BJ (cell line): ENCODE measurements at regions not wholly inside any gene's neighbourhood (a gene's known extent, or its start where the extent isn't known, plus 50 kb on each side); places are given as distances from the start of the nearest gene placed in this dataset.

Source experiments
- CTCF ChIA-PET: fragments of 350-600 bp; formaldehyde crosslinking; extraction: SDS; loops from one replicate; lab custom pipeline; 2021; ENCODE audit warnings: antibody characterized with exemption, inconsistent platforms; lab: Yijun Ruan, JAX
- POLR2A ChIA-PET: fragments of 300-600 bp; sonication (Branson Sonifier 250); formaldehyde crosslinking; extraction: SDS; loops from one replicate; lab custom pipeline; 2021; ENCODE audit warnings: antibody characterized with exemption; lab: Charles Lee
- DNase-seq: peaks from one replicate; pipeline ENCODE4 v3.0.0-alpha.2; 2011; ENCODE audit warnings: low read depth
- H3K27me3 ChIP-seq: 2 replicates; pipeline ENCODE4 v1.6.0; 2011; ENCODE audit warnings: low read length; ENCODE audit not compliant: control insufficient read depth, insufficient read depth
- H3K36me3 ChIP-seq: 2 replicates; pipeline ENCODE4 v1.5.1; 2011; ENCODE audit warnings: low read length; ENCODE audit not compliant: control insufficient read depth, insufficient read depth
- H3K4me3 ChIP-seq: 2 replicates; pipeline ENCODE4 v1.5.1; 2011; ENCODE audit warnings: low read depth, mild to moderate bottlenecking, control low read depth, low read length
- TF ChIP-seq, protein P1 (sequence below): IDR thresholded peaks from 2 replicates; pipeline ENCODE4 v1.5.1; 2011; ENCODE audit warnings: low read depth, mild to moderate bottlenecking, control low read depth, inconsistent platforms, low read length, moderate library complexity; ENCODE audit not compliant: insufficient read depth

GRCh38 chr6:63371104-63371715, 51.4 kb upstream of the LGSN start:
- ChIA-PET POLR2A (no interaction called here), CTCF (no interaction called here)
- DNase-seq, result no peak

DNA sequence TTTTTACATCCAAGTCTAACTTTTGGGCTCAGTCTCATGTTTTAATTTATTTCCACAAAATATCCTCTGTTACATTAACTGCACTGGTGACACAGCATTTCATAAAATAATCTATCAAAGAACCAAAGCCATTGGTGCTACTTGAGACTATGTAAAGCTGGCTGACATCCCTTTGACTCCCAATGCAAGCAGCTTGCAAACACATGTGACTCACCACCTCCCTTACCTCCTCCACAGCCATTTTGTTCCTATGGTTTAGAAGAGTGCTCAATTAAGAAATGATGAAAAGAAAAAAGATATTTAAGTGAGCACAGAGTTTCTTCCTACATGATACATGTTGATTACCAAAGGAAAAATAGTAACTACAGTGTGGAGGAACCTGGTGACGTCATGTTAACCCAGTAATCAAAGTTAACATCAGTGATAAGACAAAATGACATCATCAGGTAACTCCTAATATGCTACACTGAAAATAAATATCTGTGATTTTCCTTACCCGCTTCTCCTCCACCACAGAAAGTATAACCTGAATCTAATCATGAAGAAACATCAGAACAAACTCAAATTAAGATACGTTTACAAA, 53.3 kb upstream of the LGSN start:
- CTCF ChIA-PET, result no interaction called here
- POLR2A ChIA-PET, result no interaction called here
- H3K27me3 ChIP-seq, result no peaks in the 10 kb centered on the region
- no peak for DNase-seq
- H3K36me3 ChIP-seq, result no peaks in the 10 kb centered on the region
- TF ChIP-seq, protein P1, sequence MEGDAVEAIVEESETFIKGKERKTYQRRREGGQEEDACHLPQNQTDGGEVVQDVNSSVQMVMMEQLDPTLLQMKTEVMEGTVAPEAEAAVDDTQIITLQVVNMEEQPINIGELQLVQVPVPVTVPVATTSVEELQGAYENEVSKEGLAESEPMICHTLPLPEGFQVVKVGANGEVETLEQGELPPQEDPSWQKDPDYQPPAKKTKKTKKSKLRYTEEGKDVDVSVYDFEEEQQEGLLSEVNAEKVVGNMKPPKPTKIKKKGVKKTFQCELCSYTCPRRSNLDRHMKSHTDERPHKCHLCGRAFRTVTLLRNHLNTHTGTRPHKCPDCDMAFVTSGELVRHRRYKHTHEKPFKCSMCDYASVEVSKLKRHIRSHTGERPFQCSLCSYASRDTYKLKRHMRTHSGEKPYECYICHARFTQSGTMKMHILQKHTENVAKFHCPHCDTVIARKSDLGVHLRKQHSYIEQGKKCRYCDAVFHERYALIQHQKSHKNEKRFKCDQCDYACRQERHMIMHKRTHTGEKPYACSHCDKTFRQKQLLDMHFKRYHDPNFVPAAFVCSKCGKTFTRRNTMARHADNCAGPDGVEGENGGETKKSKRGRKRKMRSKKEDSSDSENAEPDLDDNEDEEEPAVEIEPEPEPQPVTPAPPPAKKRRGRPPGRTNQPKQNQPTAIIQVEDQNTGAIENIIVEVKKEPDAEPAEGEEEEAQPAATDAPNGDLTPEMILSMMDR, result no peak
- no peak overlapping the region for H3K4me3 ChIP-seq

More at GRCh38 chr6:63371104-63371715, 51.4 kb upstream of the LGSN start:
- no peaks in the 10 kb centered on the region for H3K27me3 ChIP-seq
- no peak overlapping the region for H3K4me3 ChIP-seq
- TF ChIP-seq, protein P1, result no peak
- H3K36me3 ChIP-seq, result no peaks in the 10 kb centered on the region

DNA sequence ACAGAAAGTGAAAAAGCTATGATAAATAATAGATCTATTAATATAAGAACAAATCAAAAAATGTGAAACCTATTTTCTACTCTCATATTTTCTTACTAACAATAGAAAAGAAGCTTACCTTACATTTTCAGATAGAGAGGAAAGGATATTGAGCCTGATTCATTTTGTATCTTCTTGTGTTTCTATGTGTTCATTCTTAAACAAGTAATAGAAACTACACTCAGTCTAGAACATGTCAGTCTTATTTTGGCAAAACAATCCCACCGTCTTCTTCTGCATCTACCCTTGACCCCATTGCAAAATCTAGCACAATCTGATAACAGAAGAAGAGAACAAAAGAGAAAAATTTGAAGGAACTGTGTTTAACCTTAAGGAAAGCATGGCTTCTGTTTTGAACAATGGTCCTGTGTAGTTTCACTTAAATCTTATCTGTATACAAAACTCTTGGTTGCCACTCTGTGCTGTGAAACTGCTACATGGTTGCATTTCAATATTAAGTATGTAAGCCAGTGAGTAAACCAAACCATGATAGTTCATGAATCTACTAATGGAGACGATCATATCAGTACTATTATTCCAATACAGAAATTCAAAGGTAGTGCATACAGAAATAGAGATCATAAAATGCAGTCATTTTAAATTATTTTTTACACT, 69.5 kb upstream of the LGSN start:
- no peak for DNase-seq
- H3K36me3 ChIP-seq, result no peaks in the 10 kb centered on the region
- H3K27me3 ChIP-seq, result no peaks in the 10 kb centered on the region
- ChIA-PET POLR2A (no interaction called here), CTCF (no interaction called here)
- TF ChIP-seq, protein P1, result no peak
- no peak overlapping the region for H3K4me3 ChIP-seq

GRCh38 chr6:63391203-63391970, 71.6 kb upstream of the LGSN start:
- H3K4me3 ChIP-seq, result no peak overlapping the region
- TF ChIP-seq, protein P1, result no peak
- H3K36me3 ChIP-seq, result no peaks in the 10 kb centered on the region
- POLR2A ChIA-PET, result no interaction called here
- H3K27me3 ChIP-seq, result no peaks in the 10 kb centered on the region
- no peak for DNase-seq
- CTCF ChIA-PET, result no interaction called here
